ENCODE measurements at regions not wholly inside any gene's neighbourhood (a gene's known extent, or its start where the extent isn't known, plus 50 kb on each side); places are given as distances from the start of the nearest gene placed in this dataset.

GRCh38 chr11:42075180-42075579 lies 615.7 kb upstream of the LRRC4C start:
- Histone ChIP-seq H3K4me2 (ENCODE audit: low read length) (no peak overlapping the region), H2AFZ (ENCODE audit: low read depth, low read length) (no peak overlapping the region)

GRCh38 chr11:42077794-42078193 lies 618.3 kb upstream of the LRRC4C start:
- H3K27me3 ChIP-seq (ENCODE audit: insufficient read depth, low read depth, low read length) = no peaks in the 10 kb centered on the region
- H4K20me1 ChIP-seq (ENCODE audit: insufficient read depth) = no peaks in the 10 kb centered on the region
- H3K36me3 ChIP-seq (ENCODE audit: insufficient read depth, low read length) = no peaks in the 10 kb centered on the region
- H3F3A ChIP-seq (ENCODE audit: insufficient read depth, low read length, poor library complexity, severe bottlenecking) = no peaks in the 10 kb centered on the region
- H3K9me3 ChIP-seq (ENCODE audit: low read length) = no peaks in the 10 kb centered on the region
- no peak overlapping the region for H3K9ac ChIP-seq (ENCODE audit: low read length)
- H2AFZ ChIP-seq (ENCODE audit: low read depth, low read length) = no peak overlapping the region
- no peaks in the 10 kb centered on the region for H3K79me2 ChIP-seq (replicated peaks; ENCODE audit: insufficient read depth, low read length)
- no peak overlapping the region for H3K27ac ChIP-seq (ENCODE audit: low read length)
- H3K4me3 ChIP-seq (ENCODE audit: low read length) = no peak overlapping the region
- no peaks in the 10 kb centered on the region for H3K9me2 ChIP-seq (ENCODE audit: insufficient read depth, low read length)
- H3K4me2 ChIP-seq (ENCODE audit: low read length) = no peak overlapping the region
- TF ChIP-seq EP300 (conservative IDR thresholded peaks at IDR 0.05; ENCODE audit: poor library complexity, severe bottlenecking) (no peak), REST (IDR thresholded peaks at IDR 0.05; ENCODE audit: borderline replicate concordance) (no peak), CTCF (IDR thresholded peaks at IDR 0.05; ENCODE audit: poor library complexity, severe bottlenecking) (no peak), EZH2 (IDR thresholded peaks at IDR 0.05; ENCODE audit: borderline replicate concordance, insufficient read depth, low read length, poor library complexity, severe bottlenecking) (no peak), MXI1 (conservative IDR thresholded peaks at IDR 0.05; ENCODE audit: poor library complexity, severe bottlenecking) (no peak), SMC3 (conservative IDR thresholded peaks at IDR 0.05; ENCODE audit: poor library complexity) (no peak)

More at GRCh38 chr11:42075180-42075579, 615.7 kb upstream of the LRRC4C start:
- no peak overlapping the region for H3K9ac ChIP-seq (ENCODE audit: low read length)
- H4K20me1 ChIP-seq (ENCODE audit: insufficient read depth) = no peaks in the 10 kb centered on the region
- H3K27ac ChIP-seq (ENCODE audit: low read length) = no peak overlapping the region
- H3F3A ChIP-seq (ENCODE audit: insufficient read depth, low read length, poor library complexity, severe bottlenecking) = no peaks in the 10 kb centered on the region
- no peaks in the 10 kb centered on the region for H3K9me2 ChIP-seq (ENCODE audit: insufficient read depth, low read length)
- H3K4me3 ChIP-seq (ENCODE audit: low read length) = no peak overlapping the region
- H3K79me2 ChIP-seq (replicated peaks; ENCODE audit: insufficient read depth, low read length) = no peaks in the 10 kb centered on the region
- H3K9me3 ChIP-seq (ENCODE audit: low read length) = no peaks in the 10 kb centered on the region
- no peaks in the 10 kb centered on the region for H3K27me3 ChIP-seq (ENCODE audit: insufficient read depth, low read depth, low read length)
- no peaks in the 10 kb centered on the region for H3K36me3 ChIP-seq (ENCODE audit: insufficient read depth, low read length)
- TF ChIP-seq POLR2AphosphoS5 (IDR thresholded peaks at IDR 0.05) = no peak
- no peak for TF ChIP-seq CTCF (IDR thresholded peaks at IDR 0.05; ENCODE audit: poor library complexity, severe bottlenecking)
- TF ChIP-seq MXI1 (conservative IDR thresholded peaks at IDR 0.05; ENCODE audit: poor library complexity, severe bottlenecking) = no peak
- TF ChIP-seq TAF1 (IDR thresholded peaks at IDR 0.05; ENCODE audit: low read depth) = no peak
- TF ChIP-seq EZH2 (IDR thresholded peaks at IDR 0.05; ENCODE audit: borderline replicate concordance, insufficient read depth, low read length, poor library complexity, severe bottlenecking) = no peak
- TF ChIP-seq REST (IDR thresholded peaks at IDR 0.05; ENCODE audit: borderline replicate concordance) = no peak
- no peak for TF ChIP-seq RAD21 (conservative IDR thresholded peaks at IDR 0.05)
- no peak for TF ChIP-seq SMC3 (conservative IDR thresholded peaks at IDR 0.05; ENCODE audit: poor library complexity)
- TF ChIP-seq EP300 (conservative IDR thresholded peaks at IDR 0.05; ENCODE audit: poor library complexity, severe bottlenecking) = no peak
